AG10803 (cell line): ENCODE measurements at regions not wholly inside any gene's neighbourhood (a gene's known extent, or its start where the extent isn't known, plus 50 kb on each side); places are given as distances from the start of the nearest gene placed in this dataset.

ENCODE experiments used
- DNase-seq: peaks from one replicate; pipeline ENCODE4 v3.0.0; 2010; ENCODE audit warnings: low read depth
- H3K4me3 ChIP-seq: 2 replicates; pipeline ENCODE4 v1.5.1; 2011; ENCODE audit warnings: mild to moderate bottlenecking, low read length, control low read depth
- TF ChIP-seq, protein P1 (sequence below): conservative IDR thresholded peaks from 2 replicates; pipeline ENCODE4 v1.5.1; 2011; ENCODE audit warnings: mild to moderate bottlenecking, low read length, control low read depth, inconsistent platforms

DNA sequence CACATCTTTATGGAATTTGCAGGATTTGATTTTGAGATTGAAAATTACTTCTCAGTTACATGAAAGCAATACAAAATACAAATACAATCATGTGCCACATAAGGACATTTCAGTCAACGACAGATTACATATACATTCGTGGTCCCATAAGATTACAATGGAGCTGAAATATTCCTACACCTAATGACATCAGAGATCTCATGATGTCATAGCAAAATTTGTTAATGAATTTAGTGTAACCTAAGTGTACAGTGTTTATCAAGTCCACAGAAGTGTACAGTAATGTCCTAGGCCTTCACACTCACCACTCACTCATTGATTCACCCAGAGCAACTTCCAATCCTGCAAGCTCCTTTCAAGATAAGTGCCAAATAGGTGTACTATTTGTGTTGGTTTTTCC lies 126.5 kb downstream of the GPAM start:
- TF ChIP-seq, protein P1, sequence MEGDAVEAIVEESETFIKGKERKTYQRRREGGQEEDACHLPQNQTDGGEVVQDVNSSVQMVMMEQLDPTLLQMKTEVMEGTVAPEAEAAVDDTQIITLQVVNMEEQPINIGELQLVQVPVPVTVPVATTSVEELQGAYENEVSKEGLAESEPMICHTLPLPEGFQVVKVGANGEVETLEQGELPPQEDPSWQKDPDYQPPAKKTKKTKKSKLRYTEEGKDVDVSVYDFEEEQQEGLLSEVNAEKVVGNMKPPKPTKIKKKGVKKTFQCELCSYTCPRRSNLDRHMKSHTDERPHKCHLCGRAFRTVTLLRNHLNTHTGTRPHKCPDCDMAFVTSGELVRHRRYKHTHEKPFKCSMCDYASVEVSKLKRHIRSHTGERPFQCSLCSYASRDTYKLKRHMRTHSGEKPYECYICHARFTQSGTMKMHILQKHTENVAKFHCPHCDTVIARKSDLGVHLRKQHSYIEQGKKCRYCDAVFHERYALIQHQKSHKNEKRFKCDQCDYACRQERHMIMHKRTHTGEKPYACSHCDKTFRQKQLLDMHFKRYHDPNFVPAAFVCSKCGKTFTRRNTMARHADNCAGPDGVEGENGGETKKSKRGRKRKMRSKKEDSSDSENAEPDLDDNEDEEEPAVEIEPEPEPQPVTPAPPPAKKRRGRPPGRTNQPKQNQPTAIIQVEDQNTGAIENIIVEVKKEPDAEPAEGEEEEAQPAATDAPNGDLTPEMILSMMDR: no peak
- no peak for DNase-seq
- H3K4me3 ChIP-seq: no peak overlapping the region

- DNase-seq: no peak
- no peak overlapping the region for H3K4me3 ChIP-seq
- TF ChIP-seq, protein P1: no peak
Measured at GRCh38 chr10:112059220-112059619, 124.3 kb downstream of the GPAM start.

GRCh38 chr10:112071596-112072133 lies 111.9 kb downstream of the GPAM start:
- TF ChIP-seq, protein P1: no peak
- no peak for DNase-seq
- H3K4me3 ChIP-seq: no peak overlapping the region

DNA sequence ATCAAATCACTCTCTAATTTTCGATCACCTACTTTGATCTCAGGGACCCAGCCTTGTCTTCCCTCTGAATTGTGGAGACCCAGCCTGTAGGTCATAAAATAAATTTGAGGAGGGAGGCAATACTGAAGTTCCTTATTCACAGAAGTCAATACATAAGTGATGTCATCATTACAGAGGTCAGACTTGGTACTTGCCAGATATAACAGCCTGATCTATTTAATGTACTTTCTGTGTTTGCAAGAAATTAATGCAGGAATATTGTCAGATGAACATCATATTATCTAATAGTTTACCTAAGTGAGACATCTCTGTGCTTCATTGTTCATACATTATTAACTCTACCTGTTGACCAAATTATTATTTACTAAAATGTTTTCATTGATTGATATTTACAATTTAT lies 105.6 kb downstream of the GPAM start:
- H3K4me3 ChIP-seq: no peak overlapping the region
- DNase-seq: no peak
- TF ChIP-seq, protein P1: no peak

- TF ChIP-seq, protein P1: no peak
- no peak for DNase-seq
- H3K4me3 ChIP-seq: no peak overlapping the region
Measured at GRCh38 chr10:112080231-112080630, 103.3 kb downstream of the GPAM start.

- no peak overlapping the region for H3K4me3 ChIP-seq
- TF ChIP-seq, protein P1: no peak
- DNase-seq: no peak
Measured at GRCh38 chr10:112082120-112082519, 101.4 kb downstream of the GPAM start.

DNA sequence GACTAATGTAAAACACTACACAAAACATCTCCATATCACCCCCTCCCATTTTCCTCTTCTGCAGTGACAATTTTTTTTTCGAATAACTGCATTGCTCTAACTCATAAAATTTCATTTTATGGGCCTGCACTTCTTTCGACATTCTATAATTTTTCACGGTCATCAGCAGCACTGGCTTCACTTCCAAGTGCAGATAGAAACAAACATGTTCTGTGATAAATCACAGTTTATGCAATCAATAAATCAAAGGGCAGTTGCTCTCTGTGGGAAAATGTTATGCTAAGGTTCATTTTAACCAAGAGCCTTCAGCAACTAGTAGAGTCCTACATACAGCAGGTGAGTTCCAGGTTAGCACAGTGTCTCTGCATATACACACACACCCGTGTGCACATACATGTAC lies 100.1 kb downstream of the GPAM start:
- TF ChIP-seq, protein P1: no peak
- no peak for DNase-seq
- no peak overlapping the region for H3K4me3 ChIP-seq
